ENCODE measurements at regions not wholly inside any gene's neighbourhood (a gene's known extent, or its start where the extent isn't known, plus 50 kb on each side); places are given as distances from the start of the nearest gene placed in this dataset.

DNA sequence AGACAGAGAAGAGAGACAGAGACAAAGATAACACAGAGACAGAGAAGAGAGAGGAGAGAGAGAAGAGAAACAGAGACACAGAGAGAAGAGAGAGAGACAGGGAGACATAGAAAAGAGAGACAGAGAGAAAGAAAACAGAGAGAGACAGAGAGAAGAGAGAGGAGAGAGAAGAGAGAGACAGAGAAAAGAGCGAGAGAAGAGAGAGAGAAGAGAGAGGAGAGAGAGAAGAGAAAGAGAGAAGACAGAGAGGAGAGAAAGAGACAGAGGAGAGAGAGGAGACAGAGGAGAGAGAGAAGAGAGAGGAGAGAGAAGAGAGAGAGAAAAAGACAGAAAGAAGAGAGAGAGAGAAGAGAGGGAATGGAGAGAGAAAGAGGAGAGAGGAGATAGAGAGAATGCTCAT is 601.1 kb upstream of the PRKX start:
- TF ChIP-seq, protein P1, sequence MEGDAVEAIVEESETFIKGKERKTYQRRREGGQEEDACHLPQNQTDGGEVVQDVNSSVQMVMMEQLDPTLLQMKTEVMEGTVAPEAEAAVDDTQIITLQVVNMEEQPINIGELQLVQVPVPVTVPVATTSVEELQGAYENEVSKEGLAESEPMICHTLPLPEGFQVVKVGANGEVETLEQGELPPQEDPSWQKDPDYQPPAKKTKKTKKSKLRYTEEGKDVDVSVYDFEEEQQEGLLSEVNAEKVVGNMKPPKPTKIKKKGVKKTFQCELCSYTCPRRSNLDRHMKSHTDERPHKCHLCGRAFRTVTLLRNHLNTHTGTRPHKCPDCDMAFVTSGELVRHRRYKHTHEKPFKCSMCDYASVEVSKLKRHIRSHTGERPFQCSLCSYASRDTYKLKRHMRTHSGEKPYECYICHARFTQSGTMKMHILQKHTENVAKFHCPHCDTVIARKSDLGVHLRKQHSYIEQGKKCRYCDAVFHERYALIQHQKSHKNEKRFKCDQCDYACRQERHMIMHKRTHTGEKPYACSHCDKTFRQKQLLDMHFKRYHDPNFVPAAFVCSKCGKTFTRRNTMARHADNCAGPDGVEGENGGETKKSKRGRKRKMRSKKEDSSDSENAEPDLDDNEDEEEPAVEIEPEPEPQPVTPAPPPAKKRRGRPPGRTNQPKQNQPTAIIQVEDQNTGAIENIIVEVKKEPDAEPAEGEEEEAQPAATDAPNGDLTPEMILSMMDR (IDR thresholded peaks at IDR 0.05; ENCODE audit: low read depth, low read length): no peak

DNA sequence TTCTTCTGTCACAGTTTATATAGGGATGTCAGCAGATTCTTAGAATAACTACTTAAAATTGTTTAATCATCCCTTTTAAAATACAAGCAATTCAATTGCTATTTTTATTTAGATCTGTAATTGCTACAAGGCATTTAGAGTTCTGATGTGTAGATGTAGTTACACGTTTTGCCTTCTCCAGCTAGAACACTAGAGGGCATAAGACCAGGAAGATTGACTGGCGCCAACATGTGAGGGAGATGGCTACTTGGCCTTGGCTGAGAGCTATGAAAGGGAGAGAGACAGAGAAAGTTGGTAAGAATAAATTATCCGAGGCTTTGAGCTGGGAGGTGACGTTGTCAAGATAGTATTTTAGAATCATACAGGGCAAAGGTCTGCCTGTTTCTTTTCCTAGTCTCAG is 563.7 kb upstream of the PRKX start:
- no peak for DNase-seq (ENCODE audit: extremely low read depth, low read depth)
- TF ChIP-seq, protein P1 (IDR thresholded peaks at IDR 0.05; ENCODE audit: low read depth, low read length): no peak

More for the DNA sequence above, 601.1 kb upstream of the PRKX start:
- no peak for DNase-seq (ENCODE audit: extremely low read depth, low read depth)

DNA sequence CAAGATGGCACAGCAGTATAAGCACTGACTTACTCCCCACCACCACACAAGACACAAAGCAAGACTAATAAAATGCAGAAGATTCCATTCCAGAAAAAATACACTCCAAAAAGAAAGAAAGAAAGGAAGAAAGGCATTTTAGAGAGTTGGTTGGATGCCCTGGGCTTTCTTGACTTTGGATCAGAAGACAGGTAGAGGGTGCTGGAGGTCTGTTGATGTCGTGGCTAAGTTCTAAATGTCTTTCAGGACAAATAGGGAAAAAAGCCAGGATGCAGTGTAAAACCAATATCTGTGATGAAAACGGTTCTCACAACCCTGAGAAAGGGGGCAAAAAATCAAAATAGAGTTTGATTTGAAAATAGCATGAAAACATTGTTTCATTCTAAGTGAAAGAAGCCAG is 555.2 kb upstream of the PRKX start:
- DNase-seq (ENCODE audit: extremely low read depth, low read depth): no peak
- TF ChIP-seq, protein P1 (IDR thresholded peaks at IDR 0.05; ENCODE audit: low read depth, low read length): no peak

DNA sequence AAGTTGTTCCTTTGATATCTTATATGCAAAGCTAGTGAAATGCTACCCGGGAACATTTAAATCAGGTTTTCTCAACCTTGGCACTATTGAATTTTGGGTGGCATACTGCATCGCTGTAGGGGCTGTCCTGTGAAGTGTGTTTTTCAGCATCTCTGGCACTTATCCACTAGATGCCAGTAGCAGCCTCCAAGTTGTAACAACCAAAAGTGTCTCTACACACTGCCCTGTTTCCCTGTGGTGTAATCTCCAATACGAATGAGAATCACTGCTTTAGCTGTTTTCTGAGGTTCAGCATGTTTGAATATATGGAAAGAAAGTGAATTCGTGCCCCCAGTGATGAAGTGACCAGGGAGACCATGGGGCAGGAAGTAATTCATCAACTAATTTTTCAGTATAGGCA is 551.6 kb upstream of the PRKX start:
- no peak for DNase-seq (ENCODE audit: extremely low read depth, low read depth)
- TF ChIP-seq, protein P1 (IDR thresholded peaks at IDR 0.05; ENCODE audit: low read depth, low read length): no peak

DNA sequence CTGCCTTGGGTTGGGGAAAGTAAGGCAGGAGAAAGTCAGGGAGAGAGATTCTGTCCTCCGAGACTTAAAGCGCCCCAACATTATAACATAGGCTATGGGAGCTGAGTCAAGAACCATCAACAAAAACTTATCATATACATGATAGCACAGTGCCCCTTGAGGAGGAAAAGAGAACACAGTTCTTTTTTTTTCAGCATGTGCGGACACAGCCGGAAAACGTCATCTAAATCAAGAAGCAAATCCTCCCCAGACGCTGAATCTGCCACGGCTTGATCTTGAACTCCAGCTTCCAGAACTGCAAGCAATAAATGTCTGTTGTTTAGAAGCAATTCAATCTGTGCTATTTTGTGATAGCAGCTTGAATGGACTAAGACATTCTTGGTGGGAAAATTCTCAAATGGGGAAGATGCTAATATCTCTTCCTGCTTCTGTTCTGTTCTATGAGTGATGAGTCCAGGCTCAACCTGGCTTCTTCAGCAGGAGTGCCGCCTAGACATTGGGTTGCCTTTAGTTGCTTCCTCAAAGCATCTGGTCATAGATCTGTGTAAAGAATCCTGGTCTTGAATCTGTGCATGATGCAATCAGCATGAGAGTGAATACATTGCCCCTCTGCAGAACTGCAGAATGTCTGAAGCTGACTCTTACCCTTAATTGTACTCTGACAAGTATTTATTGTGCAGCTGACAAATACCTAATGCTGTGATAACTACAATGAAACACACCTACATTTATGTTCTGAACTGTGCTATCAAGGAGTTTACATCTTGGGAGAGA is 549.8 kb upstream of the PRKX start:
- TF ChIP-seq, protein P1 (IDR thresholded peaks at IDR 0.05; ENCODE audit: low read depth, low read length): no peak
- no peak for DNase-seq (ENCODE audit: extremely low read depth, low read depth)

DNA sequence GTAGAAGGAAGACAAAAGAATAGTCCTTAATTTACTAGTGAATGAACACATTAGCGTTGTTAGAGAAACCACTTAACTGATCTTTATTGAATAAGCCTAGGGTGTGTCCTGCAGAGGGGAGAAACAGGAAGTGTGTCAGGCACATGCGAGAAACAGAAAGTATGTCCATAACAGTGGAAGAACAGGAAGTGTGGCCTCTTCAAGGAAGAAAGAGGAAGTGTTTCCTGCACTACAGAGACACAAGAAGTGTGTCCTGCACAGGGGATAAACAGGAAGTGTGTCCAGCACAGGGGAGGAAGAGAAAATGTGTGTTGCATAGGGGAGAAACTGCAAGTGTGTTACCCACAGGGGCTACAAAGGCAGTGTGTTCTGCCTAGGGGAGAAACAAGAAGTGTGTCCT is 539.6 kb upstream of the PRKX start:
- no peak for DNase-seq (ENCODE audit: extremely low read depth, low read depth)
- TF ChIP-seq, protein P1 (IDR thresholded peaks at IDR 0.05; ENCODE audit: low read depth, low read length): no peak

DNA sequence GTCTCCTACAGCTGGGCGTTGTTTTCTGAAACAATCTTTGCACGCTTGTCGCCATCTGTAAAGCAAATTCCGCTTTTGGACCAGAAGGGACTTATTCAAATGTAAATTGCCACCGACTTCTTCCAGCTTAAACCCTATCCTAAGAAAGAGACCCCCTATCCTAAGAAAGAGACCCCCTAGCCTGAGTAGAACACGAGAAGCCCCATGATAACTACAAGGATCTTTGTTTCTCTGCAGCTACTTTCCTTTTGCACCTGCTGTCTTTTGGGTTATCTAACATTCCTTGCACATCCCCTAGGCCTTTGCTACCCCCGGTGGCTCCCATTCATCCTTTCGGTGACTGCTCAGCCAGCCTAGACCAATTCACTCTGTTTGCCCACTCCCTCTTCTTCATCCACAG is 536.0 kb upstream of the PRKX start:
- TF ChIP-seq, protein P1 (IDR thresholded peaks at IDR 0.05; ENCODE audit: low read depth, low read length): no peak
- DNase-seq (ENCODE audit: extremely low read depth, low read depth): no peak

Data from AG09319 (cell line).